Mesothelial cell of epicardium (in vitro differentiated cells): ENCODE measurements at regions not wholly inside any gene's neighbourhood (a gene's known extent, or its start where the extent isn't known, plus 50 kb on each side); places are given as distances from the start of the nearest gene placed in this dataset.

Source experiments
- DNase-seq, 2 experiments: peaks; one replicate each; pipeline ENCODE4 v3.0.0; 2021; ENCODE audit warnings: low spot score in 2 of 2; ENCODE audit not compliant: unreplicated experiment in 2 of 2
- H3K27ac Mint-ChIP-seq: 2 replicates; pipeline ENCODE4 v1.8.0; 2021; ENCODE audit warnings: mixed read lengths
- H3K27me3 Mint-ChIP-seq: 2 replicates; pipeline ENCODE4 v1.8.0; 2021; ENCODE audit warnings: low read depth, mixed read lengths
- H3K36me3 Mint-ChIP-seq: 2 replicates; pipeline ENCODE4 v1.8.0; 2021; ENCODE audit warnings: mixed read lengths
- H3K4me1 Mint-ChIP-seq: 2 replicates; pipeline ENCODE4 v1.8.0; 2021; ENCODE audit warnings: mixed read lengths
- H3K4me3 Mint-ChIP-seq: 2 replicates; pipeline ENCODE4 v1.8.0; 2021; ENCODE audit warnings: mild to moderate bottlenecking, moderate library complexity, mixed read lengths
- H3K9me3 Mint-ChIP-seq: 2 replicates; pipeline ENCODE4 v1.8.0; 2021; ENCODE audit warnings: mixed read lengths
- TF ChIP-seq, protein P1 (sequence below): fragments of 200-600 bp; sonication (generic); IDR thresholded peaks from one replicate; pipeline ENCODE4 v1.5.0; 2021; ENCODE audit warnings: antibody characterized with exemption; ENCODE audit not compliant: unreplicated experiment

DNA sequence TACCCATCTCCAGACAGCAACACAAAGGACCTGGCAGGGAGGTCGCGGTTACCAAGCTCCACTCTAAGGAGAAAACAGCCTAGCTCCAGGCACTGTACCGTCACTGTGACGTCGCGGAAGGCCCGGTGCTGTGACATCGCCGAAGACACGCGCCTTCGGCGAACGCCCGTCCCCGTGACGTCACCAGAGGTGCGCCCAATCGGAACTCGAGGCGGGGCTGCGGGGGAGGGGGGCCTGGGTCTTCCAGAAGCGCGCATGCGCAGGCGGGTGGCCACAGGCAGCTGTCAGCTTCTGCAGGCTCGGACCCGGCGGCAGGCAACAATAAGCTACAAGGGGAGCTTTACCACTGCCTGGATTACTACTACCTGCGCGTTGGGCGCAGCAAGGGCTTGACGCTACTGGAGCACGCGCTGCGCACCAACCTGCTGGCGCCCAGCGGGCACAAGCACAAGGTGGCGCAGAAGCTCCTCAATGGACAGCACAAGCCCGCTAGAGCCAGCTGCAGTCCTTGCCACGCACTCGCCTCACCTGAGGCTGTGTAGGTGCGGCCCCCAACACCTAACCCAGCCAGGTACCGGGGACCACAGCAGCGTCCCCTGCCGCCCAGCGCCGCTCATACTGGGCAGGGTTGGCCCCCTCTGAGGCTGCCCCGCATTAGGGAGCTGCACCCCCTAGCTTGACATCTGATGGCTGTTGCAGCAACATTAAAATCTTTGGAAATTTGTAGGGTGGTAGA lies 208.4 kb downstream of the TPST1 start:
- H3K9me3 Mint-ChIP-seq = no peaks in the 10 kb centered on the region
- DNase-seq = peak; percentile 85 to 86

DNA sequence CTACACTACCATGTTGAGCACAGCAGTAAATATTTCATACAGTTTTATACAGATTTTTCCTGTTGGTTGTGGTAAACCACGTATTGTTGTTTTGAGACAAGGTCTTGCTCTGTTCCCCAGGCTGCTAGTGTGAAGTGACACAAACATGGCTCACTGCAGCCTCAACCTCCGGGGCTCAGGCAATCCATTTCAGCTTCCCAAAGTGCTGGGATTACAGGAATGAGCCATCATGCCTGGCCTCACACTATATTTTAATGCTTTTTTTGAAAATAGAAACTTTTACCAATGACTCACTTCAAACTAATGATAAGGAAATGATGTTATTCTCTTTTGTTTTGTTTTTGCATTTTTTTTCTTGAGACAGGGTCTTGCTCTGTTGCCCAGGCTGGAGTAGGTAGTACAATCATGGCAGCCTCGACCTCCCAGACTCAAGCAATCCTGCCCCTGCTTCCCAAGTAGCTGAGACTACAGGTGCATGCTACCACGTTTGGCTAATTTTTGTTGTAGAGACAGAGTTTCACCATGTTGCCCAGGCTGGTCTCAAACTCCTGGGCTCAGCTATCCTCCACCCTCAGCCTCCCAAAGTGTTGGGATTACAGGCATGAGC lies 210.6 kb downstream of the TPST1 start:
- TF ChIP-seq, protein P1, sequence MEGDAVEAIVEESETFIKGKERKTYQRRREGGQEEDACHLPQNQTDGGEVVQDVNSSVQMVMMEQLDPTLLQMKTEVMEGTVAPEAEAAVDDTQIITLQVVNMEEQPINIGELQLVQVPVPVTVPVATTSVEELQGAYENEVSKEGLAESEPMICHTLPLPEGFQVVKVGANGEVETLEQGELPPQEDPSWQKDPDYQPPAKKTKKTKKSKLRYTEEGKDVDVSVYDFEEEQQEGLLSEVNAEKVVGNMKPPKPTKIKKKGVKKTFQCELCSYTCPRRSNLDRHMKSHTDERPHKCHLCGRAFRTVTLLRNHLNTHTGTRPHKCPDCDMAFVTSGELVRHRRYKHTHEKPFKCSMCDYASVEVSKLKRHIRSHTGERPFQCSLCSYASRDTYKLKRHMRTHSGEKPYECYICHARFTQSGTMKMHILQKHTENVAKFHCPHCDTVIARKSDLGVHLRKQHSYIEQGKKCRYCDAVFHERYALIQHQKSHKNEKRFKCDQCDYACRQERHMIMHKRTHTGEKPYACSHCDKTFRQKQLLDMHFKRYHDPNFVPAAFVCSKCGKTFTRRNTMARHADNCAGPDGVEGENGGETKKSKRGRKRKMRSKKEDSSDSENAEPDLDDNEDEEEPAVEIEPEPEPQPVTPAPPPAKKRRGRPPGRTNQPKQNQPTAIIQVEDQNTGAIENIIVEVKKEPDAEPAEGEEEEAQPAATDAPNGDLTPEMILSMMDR = no peak
- no peak overlapping the region for H3K27ac Mint-ChIP-seq
- H3K27me3 Mint-ChIP-seq = no peaks in the 10 kb centered on the region
- H3K4me1 Mint-ChIP-seq = peaks cover 7% of the 10 kb centered on the region
- no peaks in the 10 kb centered on the region for H3K9me3 Mint-ChIP-seq
- peaks cover 3% of the 10 kb centered on the region for H3K36me3 Mint-ChIP-seq
- H3K4me3 Mint-ChIP-seq = no peak overlapping the region
- no peak for DNase-seq

More for the DNA sequence above, 208.4 kb downstream of the TPST1 start:
- peak overlapping the region; percentile 68 for H3K4me3 Mint-ChIP-seq
- TF ChIP-seq, protein P1 = no peak
- H3K36me3 Mint-ChIP-seq = peaks cover 14% of the 10 kb centered on the region
- H3K27ac Mint-ChIP-seq = peak overlapping the region; percentile 67
- H3K4me1 Mint-ChIP-seq = peaks cover 7% of the 10 kb centered on the region
- H3K27me3 Mint-ChIP-seq = no peaks in the 10 kb centered on the region

DNA sequence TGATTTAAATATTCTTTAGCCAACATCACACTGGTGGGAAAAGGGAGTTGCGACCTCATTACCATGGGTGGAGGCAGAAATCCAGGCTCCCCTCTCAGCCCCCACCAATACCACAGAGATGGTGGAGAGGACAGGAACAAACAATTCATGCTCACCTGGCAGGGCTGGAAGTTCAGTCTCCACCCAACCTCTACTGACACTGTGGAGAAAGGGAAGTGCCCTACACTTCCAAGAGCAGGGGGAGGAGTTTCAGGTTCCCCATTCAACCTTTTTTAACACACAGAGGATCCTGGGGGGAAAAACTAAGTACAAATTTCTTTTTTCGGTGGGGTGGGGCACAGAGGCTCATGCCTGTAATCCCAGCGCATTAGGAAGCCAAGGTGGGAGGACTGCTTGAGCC lies 210.1 kb upstream of the KCTD7 start:
- H3K27ac Mint-ChIP-seq = no peak overlapping the region
- peaks cover 5% of the 10 kb centered on the region for H3K4me1 Mint-ChIP-seq
- H3K9me3 Mint-ChIP-seq = no peaks in the 10 kb centered on the region
- H3K27me3 Mint-ChIP-seq = no peaks in the 10 kb centered on the region
- TF ChIP-seq, protein P1 = no peak
- DNase-seq = no peak
- H3K36me3 Mint-ChIP-seq = peaks cover 3% of the 10 kb centered on the region
- no peak overlapping the region for H3K4me3 Mint-ChIP-seq

DNA sequence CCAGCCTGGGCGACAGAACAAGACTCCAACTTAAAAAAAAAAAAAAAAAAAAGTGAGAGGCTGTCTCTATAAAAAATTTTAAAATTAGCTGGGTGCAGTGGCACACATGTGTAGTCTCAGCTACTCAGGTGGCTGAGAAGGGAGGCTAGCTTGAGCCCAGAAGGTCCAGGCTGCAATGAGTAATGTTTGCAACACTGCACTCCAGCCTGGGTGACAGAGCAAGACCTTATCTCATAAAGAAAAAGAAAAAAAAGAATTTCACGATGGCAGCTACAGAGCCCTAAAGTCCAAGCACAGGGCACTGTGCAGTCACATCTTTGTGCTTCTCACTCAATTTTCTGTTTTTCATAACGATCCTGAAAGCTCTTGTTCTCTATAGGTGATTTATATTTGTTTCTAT lies 209.5 kb upstream of the KCTD7 start:
- H3K36me3 Mint-ChIP-seq = peaks cover 6% of the 10 kb centered on the region
- no peak for DNase-seq
- TF ChIP-seq, protein P1 = no peak
- no peak overlapping the region for H3K27ac Mint-ChIP-seq
- no peaks in the 10 kb centered on the region for H3K4me1 Mint-ChIP-seq
- no peak overlapping the region for H3K4me3 Mint-ChIP-seq
- no peaks in the 10 kb centered on the region for H3K27me3 Mint-ChIP-seq
- no peaks in the 10 kb centered on the region for H3K9me3 Mint-ChIP-seq

DNA sequence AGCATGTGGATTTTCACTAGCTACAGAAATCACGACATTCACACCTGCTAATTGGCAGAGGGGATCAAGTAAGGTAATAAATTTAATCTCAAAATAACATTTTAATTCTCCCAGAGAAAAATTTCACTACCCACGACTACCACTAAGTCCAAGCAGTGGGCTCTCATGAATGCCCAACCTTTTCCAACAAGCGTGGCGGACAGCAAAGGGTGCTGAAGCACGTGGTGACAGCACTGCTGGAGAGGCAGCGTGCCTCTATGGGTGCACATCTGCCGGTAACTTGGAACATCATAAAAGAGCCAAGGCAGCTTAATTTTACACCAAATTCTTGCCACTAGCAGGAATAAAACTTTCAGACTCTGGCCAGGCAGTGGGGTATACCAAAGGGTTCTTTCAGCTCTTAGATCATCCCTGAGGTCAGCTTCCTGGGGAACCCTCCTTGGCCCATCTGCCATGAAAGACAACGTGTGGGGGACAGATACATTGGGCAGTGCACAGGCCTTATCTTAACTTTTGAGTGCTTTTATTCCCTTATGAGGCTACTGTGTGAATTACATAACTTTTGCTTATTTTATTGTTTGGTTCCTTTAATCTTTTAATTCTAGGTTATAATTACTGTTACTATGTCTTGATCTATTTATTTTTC lies 206.7 kb upstream of the KCTD7 start:
- no peak overlapping the region for H3K4me3 Mint-ChIP-seq
- no peaks in the 10 kb centered on the region for H3K9me3 Mint-ChIP-seq
- H3K27me3 Mint-ChIP-seq = no peaks in the 10 kb centered on the region
- H3K27ac Mint-ChIP-seq = no peak overlapping the region
- H3K4me1 Mint-ChIP-seq = no peaks in the 10 kb centered on the region
- TF ChIP-seq, protein P1 = no peak
- DNase-seq = no peak
- peaks cover 20% of the 10 kb centered on the region for H3K36me3 Mint-ChIP-seq
